Trophoblast cell (in vitro differentiated cells and primary cell): ENCODE measurements at regions not wholly inside any gene's neighbourhood (a gene's known extent, or its start where the extent isn't known, plus 50 kb on each side); places are given as distances from the start of the nearest gene placed in this dataset.

Source experiments
- DNase-seq, 2 donors: peaks; one replicate each; pipeline ENCODE4 v3.0.0-alpha.2; 2016
- H2AFZ ChIP-seq: 2 replicates; pipeline ENCODE4 v1.6.1; 2013; ENCODE audit warnings: low read length, moderate library complexity, mild to moderate bottlenecking; ENCODE audit not compliant: insufficient read depth, poor library complexity
- H2AK5ac ChIP-seq: 2 replicates; pipeline ENCODE4 v1.6.1; 2013; ENCODE audit warnings: mild to moderate bottlenecking, low read length
- H2BK120ac ChIP-seq: 2 replicates; pipeline ENCODE4 v1.6.1; 2013; ENCODE audit warnings: low read length, mild to moderate bottlenecking, moderate library complexity; ENCODE audit not compliant: insufficient read depth, poor library complexity
- H2BK12ac ChIP-seq: 2 replicates; pipeline ENCODE4 v1.6.1; 2013; ENCODE audit warnings: mild to moderate bottlenecking, low read length, moderate library complexity
- H2BK5ac ChIP-seq: 2 replicates; pipeline ENCODE4 v1.6.1; 2013; ENCODE audit warnings: low read length, low read depth, moderate library complexity, mild to moderate bottlenecking; ENCODE audit not compliant: poor library complexity
- H3K14ac ChIP-seq: 2 replicates; pipeline ENCODE4 v1.6.1; 2013; ENCODE audit warnings: mild to moderate bottlenecking, low read length
- H3K18ac ChIP-seq: 2 replicates; pipeline ENCODE4 v1.6.1; 2013; ENCODE audit warnings: mild to moderate bottlenecking, low read length
- H3K23ac ChIP-seq: 2 replicates; pipeline ENCODE4 v1.6.1; 2013; ENCODE audit warnings: low read length
- H3K27ac ChIP-seq: 2 replicates; pipeline ENCODE4 v1.5.1; 2013; ENCODE audit warnings: low read depth, mild to moderate bottlenecking, inconsistent platforms, low read length, moderate library complexity
- H3K27me3 ChIP-seq: 2 replicates; pipeline ENCODE4 v1.6.1; 2013; ENCODE audit warnings: inconsistent platforms, mild to moderate bottlenecking, low read length, moderate library complexity; ENCODE audit not compliant: insufficient read depth
- H3K36me3 ChIP-seq, 2 experiments: 1 replicate in 1 of 2; 2 replicates in 1 of 2; pipeline ENCODE4 v1.6.1; 2013; ENCODE audit warnings: low read length in 2 of 2, mild to moderate bottlenecking in 2 of 2, moderate library complexity in 1 of 2; ENCODE audit not compliant: insufficient read depth in 2 of 2, control insufficient read depth in 1 of 2
- H3K4ac ChIP-seq: 2 replicates; pipeline ENCODE4 v1.6.1; 2013; ENCODE audit warnings: low read depth, mild to moderate bottlenecking, low read length, moderate library complexity
- H3K4me1 ChIP-seq, 2 experiments: 1 replicate in 1 of 2; 2 replicates in 1 of 2; pipeline ENCODE4 v1.6.1; 2013; ENCODE audit warnings: low read length in 2 of 2, mild to moderate bottlenecking in 2 of 2, moderate library complexity in 1 of 2; ENCODE audit not compliant: insufficient read depth in 2 of 2, control insufficient read depth in 1 of 2
- H3K4me2 ChIP-seq: 2 replicates; pipeline ENCODE4 v1.6.1; 2013; ENCODE audit warnings: inconsistent platforms, mild to moderate bottlenecking, low read length, moderate library complexity
- H3K4me3 ChIP-seq: 2 replicates; pipeline ENCODE4 v1.5.1; 2013; ENCODE audit warnings: mild to moderate bottlenecking, low read depth, low read length, inconsistent platforms
- H3K79me1 ChIP-seq: one replicate; pipeline ENCODE4 v1.6.1; 2013; ENCODE audit warnings: low read length
- H3K79me2 ChIP-seq: 2 replicates; pipeline ENCODE4 v1.6.1; 2013; ENCODE audit warnings: low read length, mild to moderate bottlenecking; ENCODE audit not compliant: control insufficient read depth, insufficient read depth, poor library complexity
- H3K9ac ChIP-seq: 2 replicates; pipeline ENCODE4 v1.6.1; 2013; ENCODE audit warnings: mild to moderate bottlenecking, low read length
- H3K9me3 ChIP-seq: 2 replicates; pipeline ENCODE4 v1.6.1; 2013; ENCODE audit warnings: low read depth, mild to moderate bottlenecking, control low read depth, inconsistent platforms, low read length; ENCODE audit not compliant: insufficient read depth
- H4K12ac ChIP-seq: 2 replicates; pipeline ENCODE4 v1.6.1; 2013; ENCODE audit warnings: low read depth, mild to moderate bottlenecking, low read length, moderate library complexity
- H4K8ac ChIP-seq: 2 replicates; pipeline ENCODE4 v1.6.1; 2013; ENCODE audit warnings: low read depth, mild to moderate bottlenecking, low read length, moderate library complexity
- H4K91ac ChIP-seq: one replicate; pipeline ENCODE4 v1.6.1; 2013; ENCODE audit warnings: low read depth, mild to moderate bottlenecking, low read length, moderate library complexity
- WGBS: extraction: QIAGEN DNeasy Blood & Tissue Kit; methylation state at CpG from one replicate; pipeline ENCODE4 v1.1.7; 2013; ENCODE audit warnings: missing lambda C conversion rate; ENCODE audit not compliant: insufficient read length, insufficient coverage; ENCODE audit errors: extremely low coverage; 5-methylcytosine and 5-hydroxymethylcytosine counted together

DNA sequence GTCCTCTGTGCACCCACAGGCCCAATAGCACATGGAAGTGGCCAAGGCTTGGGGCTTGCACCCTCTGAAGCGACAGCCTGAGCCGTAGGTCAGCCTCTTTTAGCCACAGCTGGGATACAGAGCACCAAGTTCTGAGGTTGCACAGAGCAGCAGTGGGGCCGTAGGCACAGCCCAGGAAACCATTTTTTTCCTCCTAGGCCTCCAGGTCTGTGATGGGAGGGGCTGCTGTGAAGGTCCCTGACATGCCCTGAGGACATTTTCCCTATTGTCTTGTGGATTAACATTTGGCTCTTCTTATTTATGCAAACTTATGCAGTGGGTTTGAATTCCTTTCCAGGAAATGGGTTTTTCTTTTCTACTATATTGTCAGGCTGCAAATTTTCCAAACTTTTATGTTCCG lies 878.7 kb upstream of the MAN1A1 start:
- Histone ChIP-seq H3K14ac (no peak overlapping the region), H3K4me3 (no peak overlapping the region), H2AK5ac (no peak overlapping the region), H3K79me2 (no peaks in the 10 kb centered on the region), H3K27me3 (no peaks in the 10 kb centered on the region), H3K4me2 (no peak overlapping the region), H3K4me1 (no peaks in the 10 kb centered on the region), H2BK5ac (no peak overlapping the region), H3K23ac (no peak overlapping the region), H2BK120ac (no peak overlapping the region), H2BK12ac (peak overlapping the region; percentile 58), H3K36me3 (no peaks in the 10 kb centered on the region), H4K12ac (no peak overlapping the region), H3K4ac (no peak overlapping the region), H2AFZ (no peak overlapping the region), H4K8ac (no peak overlapping the region), H3K9ac (no peak overlapping the region), H3K18ac (no peak overlapping the region), H3K9me3 (no peaks in the 10 kb centered on the region), H4K91ac (no peak overlapping the region), H3K27ac (no peak overlapping the region), H3K79me1 (no peaks in the 10 kb centered on the region)
- no peak for DNase-seq
- WGBS: no CpG with 5 or more reads among the region's 4 CpGs

DNA sequence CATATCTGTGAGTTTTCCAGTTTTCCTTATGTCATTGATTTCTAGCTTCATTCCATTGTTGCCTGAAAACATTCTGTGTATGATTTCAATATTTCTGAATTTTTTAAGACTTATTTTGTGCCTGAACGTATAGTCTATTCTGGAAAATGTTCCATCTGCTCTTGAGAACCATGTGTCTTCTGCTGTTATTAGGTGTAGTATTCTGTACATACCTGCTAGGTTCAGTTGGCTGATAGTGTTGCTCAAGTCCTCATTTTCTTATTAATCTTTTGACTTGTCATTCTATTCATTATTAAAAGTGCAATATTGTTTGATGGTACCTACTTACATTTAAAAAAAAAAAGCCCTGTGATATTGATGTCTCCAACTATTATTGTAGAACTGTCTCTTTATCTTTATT lies 869.8 kb upstream of the MAN1A1 start:
- no peak overlapping the region for H4K12ac ChIP-seq

DNA sequence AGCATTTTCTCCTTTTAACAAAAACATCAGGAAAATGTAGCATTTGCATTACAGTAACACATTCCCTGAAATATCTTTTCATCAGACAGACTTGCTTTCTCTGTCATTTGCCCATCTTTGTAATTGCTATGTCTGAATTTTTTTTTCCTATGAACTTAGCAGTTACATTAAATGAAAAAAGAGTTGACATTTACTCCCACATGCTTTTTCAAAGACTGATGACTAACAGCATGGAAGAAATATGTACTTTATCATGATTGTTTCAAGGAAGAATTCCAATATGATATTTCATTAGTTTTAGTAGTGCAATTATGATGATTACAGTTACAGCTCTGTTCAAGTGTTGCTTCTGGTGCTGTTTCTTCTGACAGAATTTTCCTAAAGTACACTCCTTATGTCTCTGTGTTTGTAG lies 864.5 kb upstream of the MAN1A1 start:
- H3K9ac ChIP-seq: no peak overlapping the region
- DNase-seq: peak in 1 of 2 donors; percentile 11
- H2AK5ac ChIP-seq: no peak overlapping the region
- H4K8ac ChIP-seq: no peak overlapping the region
- no peak overlapping the region for H3K14ac ChIP-seq
- H3K27me3 ChIP-seq: no peaks in the 10 kb centered on the region
- H2BK5ac ChIP-seq: no peak overlapping the region
- no peak overlapping the region for H3K27ac ChIP-seq
- H2AFZ ChIP-seq: no peak overlapping the region
- H4K12ac ChIP-seq: no peak overlapping the region
- no peaks in the 10 kb centered on the region for H3K9me3 ChIP-seq
- no peaks in the 10 kb centered on the region for H3K79me2 ChIP-seq
- H3K36me3 ChIP-seq: no peaks in the 10 kb centered on the region
- H2BK120ac ChIP-seq: no peak overlapping the region
- H3K23ac ChIP-seq: no peak overlapping the region
- H3K4me2 ChIP-seq: no peak overlapping the region
- H2BK12ac ChIP-seq: no peak overlapping the region
- no peak overlapping the region for H4K91ac ChIP-seq
- no peak overlapping the region for H3K4ac ChIP-seq
- peaks cover 2% of the 10 kb centered on the region for H3K79me1 ChIP-seq
- H3K4me1 ChIP-seq: peaks cover 0 to 2% of the 10 kb centered on the region in 2 experiments
- no peak overlapping the region for H3K18ac ChIP-seq
- no peak overlapping the region for H3K4me3 ChIP-seq

More for the DNA sequence above, 869.8 kb upstream of the MAN1A1 start:
- Histone ChIP-seq H3K14ac (no peak overlapping the region), H2BK12ac (no peak overlapping the region), H3K9ac (no peak overlapping the region), H3K4me2 (no peak overlapping the region), H2BK120ac (no peak overlapping the region), H4K8ac (no peak overlapping the region), H3K9me3 (no peaks in the 10 kb centered on the region), H3K4me1 (no peaks in the 10 kb centered on the region), H3K23ac (no peak overlapping the region), H4K91ac (no peak overlapping the region), H3K79me2 (no peaks in the 10 kb centered on the region), H3K27me3 (no peaks in the 10 kb centered on the region), H3K4me3 (no peak overlapping the region), H3K27ac (no peak overlapping the region), H2AFZ (no peak overlapping the region), H2BK5ac (no peak overlapping the region), H3K18ac (no peak overlapping the region), H2AK5ac (no peak overlapping the region), H3K79me1 (no peaks in the 10 kb centered on the region), H3K36me3 (no peaks in the 10 kb centered on the region), H3K4ac (no peak overlapping the region)
- no peak for DNase-seq
- WGBS: no CpG with 5 or more reads among the region's 1 CpG

DNA sequence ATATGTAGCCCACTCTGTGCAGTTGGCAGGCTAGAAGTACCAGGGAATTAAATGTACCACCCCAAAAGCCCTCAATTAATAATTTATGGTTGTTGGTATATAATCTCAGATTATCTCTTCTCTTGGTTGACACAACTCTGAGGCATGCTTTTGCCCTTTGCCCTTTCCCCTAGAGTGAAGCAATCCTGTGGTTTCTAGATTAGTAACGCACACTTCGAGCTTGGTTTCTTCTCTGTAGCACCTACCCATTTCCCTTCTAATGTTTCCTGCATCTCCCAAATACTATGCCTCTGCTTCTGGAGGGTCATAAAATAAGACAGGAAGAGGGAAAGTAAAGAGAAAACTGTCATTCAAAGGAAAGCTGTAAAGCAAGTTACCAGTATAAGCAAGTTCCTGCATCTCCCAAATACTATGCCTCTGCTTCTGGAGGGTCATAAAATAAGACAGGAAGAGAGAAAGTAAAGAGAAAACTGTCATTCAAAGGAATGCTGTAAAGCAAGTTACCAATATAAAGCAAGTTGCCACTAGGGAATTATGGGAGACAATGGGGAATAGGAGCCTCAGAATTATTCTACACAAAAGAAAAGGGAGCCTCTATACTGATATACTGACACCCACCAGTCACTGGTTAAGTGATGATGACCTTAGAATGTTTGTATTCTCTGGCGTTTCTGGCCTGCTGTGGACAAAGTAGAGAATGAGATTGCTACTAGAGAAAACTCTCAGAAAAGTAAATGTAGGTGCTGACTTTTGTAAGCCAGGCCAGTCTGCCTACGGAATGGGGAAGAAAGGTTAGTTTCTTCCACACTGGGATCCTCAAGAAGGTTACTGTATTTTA lies 862.6 kb upstream of the MAN1A1 start:
- Histone ChIP-seq H4K12ac (no peak overlapping the region), H2BK5ac (no peak overlapping the region)
- WGBS: no CpG with 5 or more reads among the region's 4 CpGs

More for the DNA sequence above, 862.6 kb upstream of the MAN1A1 start:
- H3K36me3 ChIP-seq: no peaks in the 10 kb centered on the region
- DNase-seq: peak; percentile 40 to 65
- H2AFZ ChIP-seq: no peak overlapping the region
- H3K79me1 ChIP-seq: peaks cover 2% of the 10 kb centered on the region
- H3K4me2 ChIP-seq: peak overlapping the region; percentile 16
- peak overlapping the region; percentile 28 for H4K8ac ChIP-seq
- no peak overlapping the region for H3K23ac ChIP-seq
- peak overlapping the region; percentile 40 for H2BK12ac ChIP-seq
- H2AK5ac ChIP-seq: no peak overlapping the region
- H3K9ac ChIP-seq: no peak overlapping the region
- no peak overlapping the region for H3K4me3 ChIP-seq
- no peak overlapping the region for H4K91ac ChIP-seq
- H3K4ac ChIP-seq: no peak overlapping the region
- peaks cover 0 to 2% of the 10 kb centered on the region in 2 experiments for H3K4me1 ChIP-seq
- peak overlapping the region; percentile 54 for H3K27ac ChIP-seq
- H3K27me3 ChIP-seq: no peaks in the 10 kb centered on the region
- no peaks in the 10 kb centered on the region for H3K79me2 ChIP-seq
- H3K18ac ChIP-seq: no peak overlapping the region
- no peak overlapping the region for H3K14ac ChIP-seq
- no peaks in the 10 kb centered on the region for H3K9me3 ChIP-seq
- H2BK120ac ChIP-seq: peak overlapping the region; percentile 51
